ENCODE measurements at regions not wholly inside any gene's neighbourhood (a gene's known extent, or its start where the extent isn't known, plus 50 kb on each side); places are given as distances from the start of the nearest gene placed in this dataset.
"Not testable (repeated sequence)": the region's sequence is repeated elsewhere in the genome, so short reads cannot be mapped to it uniquely, and the experiment has no call there.

GRCh38 chr4:189721016-189721993 is 219.4 kb upstream of the FRG1 start:
- DNase-seq (ENCODE audit: low spot score): not testable (repeated sequence)

DNA sequence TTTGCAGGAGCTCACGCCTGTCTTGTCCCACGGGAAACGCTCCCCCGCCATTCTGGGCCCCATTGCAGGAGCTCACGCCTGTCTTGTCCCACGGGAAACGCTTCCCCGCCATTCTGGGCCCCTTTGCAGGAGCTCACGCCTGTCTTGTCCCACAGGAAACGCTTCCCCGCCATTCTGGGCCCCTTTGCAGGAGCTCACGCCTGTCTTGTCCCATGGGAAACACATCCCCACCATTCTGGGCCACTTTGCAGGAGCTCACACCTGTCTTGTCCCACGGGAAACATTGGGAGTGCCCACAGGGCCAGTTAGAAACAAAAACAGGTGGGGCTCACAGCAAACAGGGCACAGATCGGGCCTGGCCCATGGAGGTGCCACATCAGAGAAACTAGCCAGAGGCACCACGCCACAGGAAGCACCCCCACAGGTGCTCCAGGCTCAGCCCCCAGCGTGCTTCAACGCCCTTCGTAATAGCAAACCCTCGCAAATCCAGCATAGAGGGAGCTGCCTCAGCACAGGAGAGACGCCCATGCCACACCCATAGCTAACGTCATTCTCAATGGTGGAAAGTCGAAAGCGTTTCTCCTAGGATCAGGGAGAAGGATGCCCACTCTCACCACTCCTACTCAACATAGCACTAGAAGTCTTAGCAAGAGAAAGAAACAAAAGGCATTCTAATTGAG is 218.2 kb upstream of the FRG1 start:
- not testable (repeated sequence) for DNase-seq (ENCODE audit: low spot score)

GRCh38 chr4:189727982-189728638 is 212.6 kb upstream of the FRG1 start:
- not testable (repeated sequence) for DNase-seq (ENCODE audit: low spot score)

DNA sequence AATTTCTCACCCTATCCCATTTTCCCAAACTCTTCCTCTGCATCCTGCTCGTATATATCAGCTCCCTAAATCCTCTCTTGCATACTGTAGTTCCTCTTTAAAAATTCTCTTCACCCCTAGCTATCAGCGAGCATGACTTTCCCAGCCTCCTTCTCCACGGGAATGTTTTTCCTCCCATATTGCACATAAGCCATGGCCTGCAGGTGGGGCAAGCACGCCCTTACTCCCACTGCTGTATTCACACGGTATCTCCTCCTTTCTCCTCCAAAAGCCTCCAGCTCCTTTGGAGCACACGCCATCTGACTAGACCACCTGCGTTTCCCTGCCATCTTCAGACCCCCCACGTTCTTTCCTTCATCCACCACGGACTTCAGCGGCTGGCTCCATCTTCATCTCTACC is 208.7 kb upstream of the FRG1 start:
- not testable (repeated sequence) for DNase-seq (ENCODE audit: low spot score)

DNA sequence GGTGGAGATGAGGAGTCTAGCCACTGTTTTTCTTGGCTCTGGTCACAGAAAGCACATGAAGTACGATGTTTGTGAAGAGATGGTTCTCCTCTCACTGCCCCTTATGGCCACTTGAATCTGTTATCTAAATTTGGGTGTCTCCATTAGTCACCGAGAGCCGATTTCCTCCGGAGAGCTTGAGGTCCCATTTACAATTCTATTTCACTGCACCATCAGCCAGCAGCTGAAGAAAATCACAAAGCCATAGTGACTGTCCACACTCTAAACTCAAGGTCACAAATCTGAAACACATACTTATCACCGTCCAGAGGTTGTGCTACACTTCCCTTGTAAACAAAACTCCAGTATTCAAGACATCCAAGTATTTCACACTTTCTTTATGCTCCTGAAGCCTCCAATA is 207.2 kb upstream of the FRG1 start:
- DNase-seq (ENCODE audit: low spot score): not testable (repeated sequence)

- not testable (repeated sequence) for DNase-seq (ENCODE audit: low spot score)
Measured at GRCh38 chr4:189734648-189735267, 205.9 kb upstream of the FRG1 start.

DNA sequence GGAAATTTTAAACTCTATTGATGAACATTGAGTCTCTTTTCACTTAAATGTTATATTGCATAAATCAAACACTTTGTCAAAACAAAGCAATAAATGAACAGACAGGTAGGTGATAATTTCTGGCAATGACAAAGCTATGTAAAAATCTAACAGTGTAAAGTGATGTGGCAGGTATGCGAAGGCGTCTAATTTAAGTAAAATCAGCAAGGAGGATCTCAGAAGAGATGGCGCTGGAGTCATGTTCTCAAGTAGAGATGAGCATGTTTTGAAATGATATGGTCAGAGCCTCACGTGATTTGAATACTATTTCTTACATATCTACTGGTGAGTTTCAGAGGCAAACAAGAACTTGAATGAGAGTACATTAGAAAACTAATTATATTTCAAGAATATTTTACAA is 204.0 kb upstream of the FRG1 start:
- not testable (repeated sequence) for DNase-seq (ENCODE audit: low spot score)

DNA sequence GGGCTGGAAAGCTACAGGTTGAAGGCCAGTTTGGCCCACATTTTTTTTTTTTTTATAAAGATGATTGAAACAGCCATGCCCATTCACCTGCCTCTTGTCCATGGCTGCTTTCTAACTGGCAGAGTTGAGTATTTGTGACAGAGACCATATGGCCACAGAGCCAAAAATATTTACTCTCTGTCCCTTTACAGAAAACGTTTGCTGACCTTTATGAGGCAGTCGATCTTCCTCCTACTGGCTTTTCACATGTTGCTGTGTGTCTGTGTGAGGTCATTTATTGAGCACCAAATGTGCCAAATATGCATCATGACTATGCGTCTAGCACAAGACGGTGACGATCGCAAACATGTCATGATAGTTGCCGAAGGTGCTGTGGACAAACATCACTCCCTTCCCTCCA is 200.6 kb upstream of the FRG1 start:
- not testable (repeated sequence) for DNase-seq (ENCODE audit: low spot score)

GRCh38 chr4:189740873-189741272 is 199.8 kb upstream of the FRG1 start:
- TF ChIP-seq, protein P1, sequence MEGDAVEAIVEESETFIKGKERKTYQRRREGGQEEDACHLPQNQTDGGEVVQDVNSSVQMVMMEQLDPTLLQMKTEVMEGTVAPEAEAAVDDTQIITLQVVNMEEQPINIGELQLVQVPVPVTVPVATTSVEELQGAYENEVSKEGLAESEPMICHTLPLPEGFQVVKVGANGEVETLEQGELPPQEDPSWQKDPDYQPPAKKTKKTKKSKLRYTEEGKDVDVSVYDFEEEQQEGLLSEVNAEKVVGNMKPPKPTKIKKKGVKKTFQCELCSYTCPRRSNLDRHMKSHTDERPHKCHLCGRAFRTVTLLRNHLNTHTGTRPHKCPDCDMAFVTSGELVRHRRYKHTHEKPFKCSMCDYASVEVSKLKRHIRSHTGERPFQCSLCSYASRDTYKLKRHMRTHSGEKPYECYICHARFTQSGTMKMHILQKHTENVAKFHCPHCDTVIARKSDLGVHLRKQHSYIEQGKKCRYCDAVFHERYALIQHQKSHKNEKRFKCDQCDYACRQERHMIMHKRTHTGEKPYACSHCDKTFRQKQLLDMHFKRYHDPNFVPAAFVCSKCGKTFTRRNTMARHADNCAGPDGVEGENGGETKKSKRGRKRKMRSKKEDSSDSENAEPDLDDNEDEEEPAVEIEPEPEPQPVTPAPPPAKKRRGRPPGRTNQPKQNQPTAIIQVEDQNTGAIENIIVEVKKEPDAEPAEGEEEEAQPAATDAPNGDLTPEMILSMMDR (IDR thresholded peaks at IDR 0.05; ENCODE audit: extremely low read depth, missing control alignments): no peak
- no peak for DNase-seq (ENCODE audit: low spot score)

GRCh38 chr4:189753092-189753491 is 187.6 kb upstream of the FRG1 start:
- DNase-seq (ENCODE audit: low spot score): not testable (repeated sequence)

DNA sequence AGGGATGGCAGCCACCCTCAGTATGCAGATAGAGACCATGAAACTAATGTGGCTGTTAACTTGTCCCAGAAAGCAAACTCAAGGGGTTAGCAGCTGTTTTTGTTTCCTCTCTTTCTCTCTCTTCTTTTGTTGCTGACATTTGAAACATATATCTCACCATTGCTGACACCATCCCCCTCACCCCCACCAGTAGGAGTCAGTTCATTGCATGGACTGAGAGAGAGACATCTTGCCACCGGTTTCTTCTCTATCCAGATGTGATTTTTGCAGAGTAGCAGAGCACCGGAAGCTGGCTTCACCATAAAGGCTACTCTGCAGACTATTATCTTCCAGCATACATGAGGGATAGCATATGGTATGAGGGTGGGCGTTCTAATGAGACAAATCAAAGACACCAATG is 177.1 kb upstream of the FRG1 start:
- DNase-seq (ENCODE audit: low spot score): no peak
- TF ChIP-seq, protein P1 (IDR thresholded peaks at IDR 0.05; ENCODE audit: extremely low read depth, missing control alignments): no peak

GRCh38 chr4:189765301-189765700 is 175.4 kb upstream of the FRG1 start:
- TF ChIP-seq, protein P1 (IDR thresholded peaks at IDR 0.05; ENCODE audit: extremely low read depth, missing control alignments): no peak
- DNase-seq (ENCODE audit: low spot score): no peak
